ENCODE measurements at regions not wholly inside any gene's neighbourhood (a gene's known extent, or its start where the extent isn't known, plus 50 kb on each side); places are given as distances from the start of the nearest gene placed in this dataset.

- no peak overlapping the region for H3K4me3 ChIP-seq (ENCODE audit: low read depth, low read length)
- TF ChIP-seq CTCF (IDR thresholded peaks at IDR 0.05; ENCODE audit: control insufficient read depth, extremely low read depth, insufficient read depth): no peak
- no peak for DNase-seq (ENCODE audit: low read depth)
These were observed 205.6 kb upstream of the EOLA2 start for GRCh38 chrX:150143721-150144440.

- no peak for DNase-seq (ENCODE audit: low read depth)
- no peak overlapping the region for H3K4me3 ChIP-seq (ENCODE audit: low read depth, low read length)
- TF ChIP-seq CTCF (IDR thresholded peaks at IDR 0.05; ENCODE audit: control insufficient read depth, extremely low read depth, insufficient read depth): peak; percentile 25; the same call in 1 of the 2 replicates
These were observed 208.1 kb upstream of the EOLA2 start for GRCh38 chrX:150146271-150146896.

- no peak for TF ChIP-seq CTCF (IDR thresholded peaks at IDR 0.05; ENCODE audit: control insufficient read depth, extremely low read depth, insufficient read depth)
These were observed 210.7 kb upstream of the EOLA2 start for GRCh38 chrX:150148749-150149672.

GRCh38 chrX:150150076-150150779 is 211.9 kb upstream of the EOLA2 start:
- no peak for TF ChIP-seq CTCF (IDR thresholded peaks at IDR 0.05; ENCODE audit: control insufficient read depth, extremely low read depth, insufficient read depth)
- no peak for DNase-seq (ENCODE audit: low read depth)
- H3K4me3 ChIP-seq (ENCODE audit: low read depth, low read length): no peak overlapping the region

More at GRCh38 chrX:150148749-150149672, 210.7 kb upstream of the EOLA2 start:
- DNase-seq (ENCODE audit: low read depth): no peak
- H3K4me3 ChIP-seq (ENCODE audit: low read depth, low read length): no peak overlapping the region

GRCh38 chrX:150150780-150151125 is 212.4 kb upstream of the MAMLD1 start:
- H3K4me3 ChIP-seq (ENCODE audit: low read depth, low read length): no peak overlapping the region
- no peak for TF ChIP-seq CTCF (IDR thresholded peaks at IDR 0.05; ENCODE audit: control insufficient read depth, extremely low read depth, insufficient read depth)
- DNase-seq (ENCODE audit: low read depth): no peak

GRCh38 chrX:150152036-150152435 is 211.1 kb upstream of the MAMLD1 start:
- no peak for DNase-seq (ENCODE audit: low read depth)
- no peak overlapping the region for H3K4me3 ChIP-seq (ENCODE audit: low read depth, low read length)
- no peak for TF ChIP-seq CTCF (IDR thresholded peaks at IDR 0.05; ENCODE audit: control insufficient read depth, extremely low read depth, insufficient read depth)

All from LNCaP clone FGC (cell line).